Muscle layer of duodenum (tissue), 2 donors: ENCODE measurements at regions not wholly inside any gene's neighbourhood (a gene's known extent, or its start where the extent isn't known, plus 50 kb on each side); places are given as distances from the start of the nearest gene placed in this dataset.

Experiments used
- H3K27ac ChIP-seq: one replicate; pipeline ENCODE4 v1.7.0; 2013; ENCODE audit warnings: mild to moderate bottlenecking, low read length
- H3K27me3 ChIP-seq: one replicate; pipeline ENCODE4 v1.7.0; 2013; ENCODE audit warnings: low read depth, mild to moderate bottlenecking, control low read depth, low read length
- H3K36me3 ChIP-seq, 2 donors: one replicate each; pipeline ENCODE4 v1.7.0; 2013; ENCODE audit warnings: low read length in 2 of 2, control low read depth in 1 of 2, mild to moderate bottlenecking in 1 of 2; ENCODE audit not compliant: insufficient read depth in 2 of 2, control insufficient read depth in 1 of 2
- H3K4me1 ChIP-seq, 2 donors: one replicate each; pipeline ENCODE4 v1.7.0; 2013; ENCODE audit warnings: low read length in 2 of 2, mild to moderate bottlenecking in 2 of 2, control low read depth in 1 of 2, moderate library complexity in 1 of 2; ENCODE audit not compliant: insufficient read depth in 2 of 2, control insufficient read depth in 1 of 2
- H3K4me3 ChIP-seq, 2 donors: one replicate each; pipeline ENCODE4 v1.7.0; 2013; ENCODE audit warnings: low read length in 2 of 2, low read depth in 1 of 2, mild to moderate bottlenecking in 1 of 2
- H3K9me3 ChIP-seq, 2 donors: one replicate each; pipeline ENCODE4 v1.7.0; 2013; ENCODE audit warnings: low read length in 2 of 2, control low read depth in 1 of 2, mild to moderate bottlenecking in 1 of 2; ENCODE audit not compliant: control insufficient read depth in 1 of 2
- donor health status: healthy.

GRCh38 chr11:106410902-106411301 is 333.4 kb downstream of the AASDHPPT start:
- Histone ChIP-seq H3K36me3 (no peaks in the 10 kb centered on the region), H3K4me3 (no peak overlapping the region)

GRCh38 chr11:106413222-106413621 is 335.8 kb downstream of the AASDHPPT start:
- no peaks in the 10 kb centered on the region for H3K4me1 ChIP-seq
- H3K4me3 ChIP-seq = no peak overlapping the region
- H3K27me3 ChIP-seq = no peaks in the 10 kb centered on the region
- H3K36me3 ChIP-seq = no peaks in the 10 kb centered on the region
- no peak overlapping the region for H3K27ac ChIP-seq
- no peaks in the 10 kb centered on the region for H3K9me3 ChIP-seq

More at GRCh38 chr11:106410902-106411301, 333.4 kb downstream of the AASDHPPT start:
- Histone ChIP-seq H3K9me3 (no peaks in the 10 kb centered on the region), H3K27ac (no peak overlapping the region), H3K27me3 (no peaks in the 10 kb centered on the region), H3K4me1 (no peaks in the 10 kb centered on the region)

- no peaks in the 10 kb centered on the region for H3K36me3 ChIP-seq
- H3K9me3 ChIP-seq = no peaks in the 10 kb centered on the region
- H3K4me3 ChIP-seq = no peak overlapping the region
- H3K27ac ChIP-seq = no peak overlapping the region
- H3K27me3 ChIP-seq = no peaks in the 10 kb centered on the region
- H3K4me1 ChIP-seq = no peaks in the 10 kb centered on the region
Measured at GRCh38 chr11:106415510-106415909, 338.0 kb downstream of the AASDHPPT start.

- Histone ChIP-seq H3K4me1 (no peaks in the 10 kb centered on the region), H3K4me3 (no peak overlapping the region), H3K27ac (no peak overlapping the region), H3K9me3 (no peaks in the 10 kb centered on the region), H3K36me3 (no peaks in the 10 kb centered on the region), H3K27me3 (no peaks in the 10 kb centered on the region)
Measured at GRCh38 chr11:106418791-106419190, 341.3 kb downstream of the AASDHPPT start.

- Histone ChIP-seq H3K4me1 (no peaks in the 10 kb centered on the region), H3K27me3 (no peaks in the 10 kb centered on the region), H3K27ac (no peak overlapping the region), H3K36me3 (no peaks in the 10 kb centered on the region), H3K9me3 (no peaks in the 10 kb centered on the region), H3K4me3 (no peak overlapping the region)
Measured at GRCh38 chr11:106420048-106420665, 342.7 kb downstream of the AASDHPPT start.

- no peaks in the 10 kb centered on the region for H3K4me1 ChIP-seq
- H3K27me3 ChIP-seq = no peaks in the 10 kb centered on the region
- H3K4me3 ChIP-seq = no peak overlapping the region
- H3K9me3 ChIP-seq = no peaks in the 10 kb centered on the region
- H3K27ac ChIP-seq = no peak overlapping the region
- no peaks in the 10 kb centered on the region for H3K36me3 ChIP-seq
Measured at GRCh38 chr11:106420686-106421085, 343.2 kb downstream of the AASDHPPT start.

GRCh38 chr11:106421676-106422292 is 344.3 kb downstream of the AASDHPPT start:
- no peaks in the 10 kb centered on the region for H3K9me3 ChIP-seq
- H3K4me1 ChIP-seq = no peaks in the 10 kb centered on the region
- H3K27ac ChIP-seq = no peak overlapping the region
- H3K36me3 ChIP-seq = no peaks in the 10 kb centered on the region
- no peak overlapping the region for H3K4me3 ChIP-seq
- H3K27me3 ChIP-seq = no peaks in the 10 kb centered on the region

- Histone ChIP-seq H3K36me3 (no peaks in the 10 kb centered on the region), H3K9me3 (no peaks in the 10 kb centered on the region), H3K27ac (no peak overlapping the region), H3K27me3 (no peaks in the 10 kb centered on the region), H3K4me1 (no peaks in the 10 kb centered on the region), H3K4me3 (no peak overlapping the region)
Measured at GRCh38 chr11:106422583-106422982, 345.1 kb downstream of the AASDHPPT start.

GRCh38 chr11:106424111-106424510 is 346.6 kb downstream of the AASDHPPT start:
- H3K27ac ChIP-seq = no peak overlapping the region
- no peaks in the 10 kb centered on the region for H3K4me1 ChIP-seq
- H3K36me3 ChIP-seq = no peaks in the 10 kb centered on the region
- no peaks in the 10 kb centered on the region for H3K27me3 ChIP-seq
- no peaks in the 10 kb centered on the region for H3K9me3 ChIP-seq
- H3K4me3 ChIP-seq = no peak overlapping the region

GRCh38 chr11:106425819-106426218 is 348.4 kb downstream of the AASDHPPT start:
- H3K9me3 ChIP-seq = no peaks in the 10 kb centered on the region
- no peaks in the 10 kb centered on the region for H3K27me3 ChIP-seq
- H3K27ac ChIP-seq = no peak overlapping the region
- H3K4me3 ChIP-seq = no peak overlapping the region
- no peaks in the 10 kb centered on the region for H3K36me3 ChIP-seq
- H3K4me1 ChIP-seq = no peaks in the 10 kb centered on the region

- H3K27me3 ChIP-seq = no peaks in the 10 kb centered on the region
- H3K9me3 ChIP-seq = no peaks in the 10 kb centered on the region
- H3K4me1 ChIP-seq = no peaks in the 10 kb centered on the region
- no peak overlapping the region for H3K4me3 ChIP-seq
- no peak overlapping the region for H3K27ac ChIP-seq
- no peaks in the 10 kb centered on the region for H3K36me3 ChIP-seq
Measured at GRCh38 chr11:106426696-106427095, 349.2 kb downstream of the AASDHPPT start.

- Histone ChIP-seq H3K27me3 (no peaks in the 10 kb centered on the region), H3K27ac (no peak overlapping the region), H3K9me3 (no peaks in the 10 kb centered on the region), H3K4me1 (no peaks in the 10 kb centered on the region), H3K4me3 (no peak overlapping the region), H3K36me3 (no peaks in the 10 kb centered on the region)
Measured at GRCh38 chr11:106427736-106428135, 350.3 kb downstream of the AASDHPPT start.
